ENCODE measurements at regions not wholly inside any gene's neighbourhood (a gene's known extent, or its start where the extent isn't known, plus 50 kb on each side); places are given as distances from the start of the nearest gene placed in this dataset.
"Not testable (repeated sequence)": the region's sequence is repeated elsewhere in the genome, so short reads cannot be mapped to it uniquely, and the experiment has no call there.

DNA sequence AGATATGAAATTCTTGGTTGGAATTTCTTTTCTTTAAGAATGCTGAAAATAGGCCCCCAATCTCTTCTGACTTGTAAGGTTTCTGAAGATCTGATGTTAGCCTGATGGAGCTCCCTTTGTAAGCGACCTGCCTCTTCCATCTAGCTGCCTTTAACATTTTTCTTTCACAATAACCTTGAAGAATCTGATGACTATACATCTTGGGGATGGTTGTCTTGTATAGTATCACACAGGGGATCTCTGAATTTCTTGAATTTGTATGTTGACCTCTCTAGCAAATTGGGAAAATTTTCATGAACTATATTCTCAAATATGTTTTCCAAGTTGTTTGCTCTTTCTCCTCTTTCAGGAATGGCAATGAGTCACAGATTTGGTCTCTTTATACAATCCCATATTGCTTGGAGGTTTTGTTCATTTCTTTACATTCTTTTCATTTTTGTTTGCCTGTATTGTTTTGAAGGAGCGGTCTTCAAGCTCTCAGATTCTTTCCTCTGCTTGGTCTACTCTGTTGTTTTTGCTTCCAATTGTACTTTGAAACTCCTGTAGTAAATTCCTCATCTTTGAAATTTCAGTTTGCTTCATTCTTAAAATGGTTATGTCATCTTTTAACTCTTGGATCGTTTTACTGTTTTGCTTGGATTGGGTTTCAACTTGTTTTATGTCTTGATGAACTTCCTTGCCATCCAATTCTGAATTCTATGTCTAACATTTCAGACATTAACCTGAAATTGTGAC is 245.2 kb upstream of the TARS1 start:
- no peak for DNase-seq (ENCODE audit: low read depth in 2 of 3, low spot score in 2 of 3)

DNA sequence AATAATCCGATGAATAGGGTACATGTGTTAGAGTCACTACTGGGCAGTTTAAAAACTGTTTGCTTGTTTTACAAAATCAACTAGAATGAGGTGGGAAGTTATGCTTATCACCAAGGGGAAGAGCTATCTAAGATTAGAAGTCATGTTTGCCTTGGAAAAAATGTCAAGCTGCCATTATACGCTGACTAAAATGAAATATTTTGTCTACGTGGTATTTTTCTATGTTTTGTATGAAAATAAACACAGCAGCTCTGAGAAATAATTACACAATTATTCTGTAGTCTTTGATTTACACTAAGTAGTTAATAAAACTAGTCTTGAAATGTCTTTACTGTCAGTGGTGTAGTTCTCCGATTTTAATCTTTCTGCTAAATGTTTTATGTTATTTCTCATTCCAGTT is 241.9 kb upstream of the TARS1 start:
- DNase-seq (ENCODE audit: low read depth in 2 of 3, low spot score in 2 of 3): no peak

DNA sequence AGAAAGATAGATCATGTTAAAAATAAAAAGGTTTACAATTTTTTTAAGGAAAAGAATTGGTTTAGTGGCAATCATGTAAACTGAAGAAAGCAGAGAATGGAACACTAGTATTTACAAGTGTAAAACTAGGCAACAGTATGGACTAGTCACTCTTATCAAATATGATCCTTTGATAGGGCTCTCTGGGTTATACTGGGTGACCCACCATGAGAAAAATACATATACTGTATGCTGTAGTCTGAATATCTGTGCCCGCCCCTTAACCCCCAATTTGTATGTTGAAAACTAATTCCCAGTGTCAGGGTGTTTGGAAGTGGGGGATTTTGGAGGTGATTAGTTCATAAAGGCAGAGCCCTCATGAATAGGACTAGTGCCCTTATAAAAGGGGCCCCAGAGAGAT is 236.8 kb upstream of the TARS1 start:
- no peak for DNase-seq (ENCODE audit: low read depth in 2 of 3, low spot score in 2 of 3)

DNA sequence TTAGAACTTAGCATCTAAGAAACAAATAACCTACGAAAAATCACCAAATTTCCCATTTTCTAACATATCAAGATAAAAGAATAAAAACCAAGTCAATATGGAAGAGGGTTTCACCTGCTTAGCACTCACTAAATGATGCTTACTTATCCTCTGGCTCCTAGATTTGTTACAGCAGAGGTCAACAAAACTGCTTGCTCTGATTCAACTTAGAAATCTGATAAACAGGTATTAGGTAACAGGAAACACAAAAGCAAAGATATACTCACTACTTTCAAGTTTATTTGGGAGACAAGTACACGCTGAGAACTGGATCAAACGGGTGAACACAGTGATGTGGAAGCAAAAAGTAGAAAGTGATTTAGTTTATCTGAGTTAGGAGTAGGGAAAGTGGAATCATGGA is 235.7 kb upstream of the TARS1 start:
- no peak for DNase-seq (ENCODE audit: low read depth in 2 of 3, low spot score in 2 of 3)

DNA sequence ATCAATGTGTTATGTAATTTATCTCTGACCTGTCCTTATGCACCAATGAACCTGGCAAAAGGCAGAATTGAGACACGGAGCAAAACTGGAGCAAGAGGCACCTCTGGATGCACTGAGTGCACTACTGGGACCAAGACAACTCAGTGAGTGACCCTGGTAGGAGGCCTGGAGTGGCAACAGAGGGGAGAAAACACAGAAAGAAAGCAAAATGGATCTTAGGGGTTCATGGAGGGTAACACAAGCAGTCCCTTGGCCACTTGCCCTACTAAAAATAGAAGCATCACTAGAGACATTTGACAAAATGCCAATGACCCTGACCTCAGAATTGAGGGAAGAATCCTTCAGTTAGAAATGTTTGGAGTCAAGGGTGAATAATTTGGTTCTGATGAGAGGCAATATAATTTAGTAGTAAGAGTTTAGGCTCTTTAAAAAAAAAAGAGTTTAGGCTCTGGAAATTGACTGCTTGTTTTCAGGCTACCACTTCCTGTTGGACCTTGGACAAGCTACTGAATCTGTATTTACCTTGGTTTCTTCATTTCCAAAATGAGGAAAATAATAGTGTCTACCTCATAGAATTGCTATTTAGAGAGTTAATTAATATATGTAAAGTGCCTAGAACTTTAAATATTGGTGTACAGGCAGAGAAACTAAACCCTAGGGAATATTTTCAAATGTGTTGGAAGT is 234.9 kb upstream of the TARS1 start:
- no peak for DNase-seq (ENCODE audit: low read depth in 2 of 3, low spot score in 2 of 3)

DNA sequence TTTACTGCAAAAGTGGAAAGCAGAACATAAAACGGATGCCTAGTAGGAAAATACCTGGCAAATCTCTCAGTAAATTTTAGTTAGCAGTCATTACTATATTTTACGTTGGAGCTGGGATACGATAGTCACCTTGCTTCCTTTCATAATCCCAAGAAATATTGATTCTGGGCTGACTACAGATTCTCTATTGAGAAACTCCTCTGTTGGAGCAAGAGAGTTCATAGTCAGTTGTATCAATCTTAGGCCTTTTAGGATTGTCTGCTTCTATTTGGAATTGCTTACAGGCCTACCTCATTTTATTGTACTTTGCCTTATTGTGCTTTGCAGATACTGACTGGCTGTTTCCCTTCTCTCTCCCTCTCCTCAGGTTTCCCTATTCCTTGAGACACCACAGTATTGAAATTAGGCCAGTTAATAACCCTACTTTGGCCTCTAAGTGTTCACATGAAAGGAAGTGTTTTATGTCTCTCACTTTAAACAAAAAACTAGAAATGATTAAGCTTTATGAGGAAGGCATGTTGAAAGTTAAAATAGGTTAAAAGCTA is 233.7 kb upstream of the TARS1 start:
- DNase-seq (ENCODE audit: low read depth in 2 of 3, low spot score in 2 of 3): no peak

DNA sequence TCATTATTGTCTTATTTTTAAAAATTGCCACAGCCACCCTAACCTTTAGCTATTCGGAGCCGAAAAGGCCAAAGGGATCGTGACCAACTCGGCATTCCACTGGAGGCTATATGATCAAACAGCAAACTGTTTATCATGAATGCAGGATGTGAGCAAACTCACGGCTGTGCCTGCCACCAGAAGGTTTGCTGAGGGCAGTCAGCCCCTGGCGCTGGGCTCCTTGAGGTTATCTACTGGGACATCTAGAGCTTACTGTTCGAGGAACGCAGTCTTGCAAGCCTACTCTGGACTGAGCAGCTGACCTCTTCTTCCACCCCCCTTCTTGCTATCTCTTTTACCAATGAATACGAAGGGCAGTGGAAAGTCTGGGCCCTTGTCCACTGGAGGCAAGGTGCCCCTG is 231.5 kb upstream of the TARS1 start:
- no peak for DNase-seq (ENCODE audit: low read depth in 2 of 3, low spot score in 2 of 3)

DNA sequence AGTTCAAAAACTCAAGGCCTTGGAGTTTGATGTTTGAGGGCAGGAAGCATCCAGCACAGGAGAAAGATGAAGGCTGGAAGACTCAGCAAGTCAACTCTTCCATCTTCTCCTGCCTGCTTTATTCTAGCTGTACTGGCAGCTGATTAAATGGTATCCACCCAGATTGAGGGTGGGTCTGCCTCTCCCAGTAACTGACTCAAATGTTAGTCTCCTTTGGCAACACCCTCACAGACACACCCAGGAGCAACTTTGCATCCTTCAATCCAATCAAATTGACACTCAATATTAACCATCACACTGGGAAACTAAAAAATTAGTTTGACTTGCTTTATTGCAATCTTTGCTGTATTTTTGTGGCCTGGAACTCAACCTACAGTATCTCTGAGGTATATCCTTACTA is 230.5 kb upstream of the TARS1 start:
- DNase-seq (ENCODE audit: low read depth in 2 of 3, low spot score in 2 of 3): not testable (repeated sequence)

DNA sequence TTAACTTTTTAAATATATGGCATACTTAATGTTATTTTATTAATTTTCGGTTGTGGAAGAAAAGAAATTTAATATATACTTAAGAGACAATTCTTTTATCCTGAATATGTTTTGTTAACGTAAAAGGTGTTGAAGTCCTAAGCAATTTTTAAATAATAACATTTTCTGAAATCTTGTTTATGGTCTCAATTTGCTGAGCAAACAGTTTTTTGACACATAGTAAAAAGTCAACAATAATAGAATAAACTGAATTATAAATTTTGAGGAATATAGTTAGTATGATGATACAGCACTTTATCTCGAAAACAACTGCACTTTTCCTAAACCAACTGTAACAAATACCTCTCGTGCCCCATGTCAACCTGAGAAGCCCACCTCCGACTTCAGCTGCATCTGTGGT is 229.8 kb upstream of the TARS1 start:
- no peak for DNase-seq (ENCODE audit: low read depth in 2 of 3, low spot score in 2 of 3)

DNA sequence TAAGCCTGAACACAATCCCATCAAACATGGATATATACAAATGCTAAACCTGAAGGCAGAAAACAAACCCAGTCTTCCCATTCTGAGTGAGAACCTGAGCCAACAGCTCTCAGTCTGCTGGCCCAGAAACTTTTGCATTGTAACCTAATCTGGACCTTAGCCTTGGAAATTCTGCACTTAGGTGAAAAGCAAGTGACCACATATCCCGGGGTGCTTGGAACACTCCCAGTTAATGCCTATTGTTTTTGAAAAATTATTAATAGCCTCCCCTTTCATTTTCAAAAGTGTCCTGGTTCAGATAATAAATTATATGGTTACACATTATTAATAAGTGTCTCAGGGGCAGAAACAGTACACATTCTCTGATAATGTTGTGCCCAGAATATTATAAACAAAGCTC is 228.3 kb upstream of the TARS1 start:
- DNase-seq (ENCODE audit: low read depth in 2 of 3, low spot score in 2 of 3): no peak

DNA sequence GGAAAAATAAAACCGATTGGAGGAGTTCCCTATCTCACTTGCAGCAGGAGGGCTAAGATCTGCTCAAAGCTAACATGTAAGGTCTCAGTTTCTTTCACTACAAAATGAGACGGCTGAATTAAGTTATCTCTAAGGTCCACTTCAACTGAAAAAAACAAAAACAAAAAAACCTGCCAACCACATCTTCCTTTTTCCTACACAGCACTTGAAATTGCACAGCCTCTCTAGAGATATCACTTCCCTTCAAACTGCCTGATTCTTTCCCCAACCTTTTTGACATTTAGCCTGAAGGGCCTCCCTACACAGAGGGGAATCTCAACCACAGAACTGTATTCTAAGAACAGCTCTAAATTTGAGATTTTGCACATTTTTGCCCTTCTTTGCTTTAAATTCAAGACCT is 227.9 kb upstream of the TARS1 start:
- DNase-seq (ENCODE audit: low read depth in 2 of 3, low spot score in 2 of 3): peak in 2 of 3 donors; percentile 47 to 69

DNA sequence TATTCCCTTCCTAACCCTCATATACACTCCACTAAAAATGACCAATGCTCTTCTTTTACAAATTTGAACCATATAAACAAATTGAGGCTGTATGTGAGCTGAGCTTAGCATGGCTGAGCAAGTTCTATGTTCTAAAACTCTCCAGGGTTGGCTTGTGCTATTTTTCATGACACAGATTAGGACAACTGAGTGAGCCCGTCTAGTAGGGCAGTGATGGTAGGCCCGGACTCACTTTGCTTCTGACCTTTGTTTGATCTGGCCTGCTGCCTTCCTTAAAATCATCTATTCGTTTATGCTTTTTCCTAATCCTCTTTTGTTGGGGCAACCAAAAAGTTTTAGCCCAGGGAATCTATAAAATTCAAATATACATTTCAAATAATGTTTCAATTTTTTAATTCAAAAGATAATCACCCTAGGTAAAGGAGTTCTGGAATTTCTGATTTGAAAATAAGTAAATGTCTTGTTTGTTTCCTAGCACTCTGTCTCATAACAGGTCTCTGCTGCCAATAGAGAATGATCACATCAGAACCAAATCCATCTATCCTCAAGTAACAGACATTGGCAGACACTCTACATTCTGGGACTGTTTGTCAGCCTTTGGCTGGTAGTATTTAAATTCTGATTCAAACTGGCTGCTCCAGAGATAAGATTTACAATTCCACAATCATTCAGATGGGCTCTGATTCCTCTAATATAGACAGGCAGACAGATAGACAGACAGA is 217.0 kb upstream of the TARS1 start:
- DNase-seq (ENCODE audit: low read depth in 2 of 3, low spot score in 2 of 3): no peak

DNA sequence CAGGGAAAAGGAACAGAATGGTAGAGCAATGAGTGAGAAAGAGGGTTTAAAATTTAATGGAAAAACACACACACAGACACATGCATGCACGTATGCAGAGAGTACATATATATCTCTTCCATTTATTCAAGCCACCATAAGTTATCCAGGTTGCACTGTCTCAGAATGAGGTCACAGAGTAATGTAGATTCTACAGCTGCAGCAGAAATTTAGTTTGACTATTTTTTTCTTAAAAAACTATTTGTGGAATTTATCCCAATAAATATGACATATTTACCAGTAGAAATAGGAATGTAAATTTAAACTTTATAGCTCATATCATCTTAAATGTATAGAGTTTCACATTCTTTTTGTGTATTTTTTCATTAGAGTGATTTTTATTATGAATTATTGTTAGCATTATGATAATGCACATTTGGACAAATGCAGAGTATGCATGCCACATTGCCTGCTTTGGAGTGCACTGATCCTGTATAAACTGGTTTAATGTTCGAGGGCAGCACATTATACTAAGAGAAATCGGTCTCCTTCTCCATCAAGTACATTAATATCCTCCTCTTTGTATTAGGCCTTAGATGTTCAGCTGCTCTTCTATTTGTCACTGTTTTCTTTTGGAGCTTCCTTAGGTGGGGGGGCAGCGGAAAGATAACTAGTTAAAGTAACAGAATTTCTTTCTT is 216.3 kb upstream of the TARS1 start:
- DNase-seq (ENCODE audit: low read depth in 2 of 3, low spot score in 2 of 3): no peak

DNA sequence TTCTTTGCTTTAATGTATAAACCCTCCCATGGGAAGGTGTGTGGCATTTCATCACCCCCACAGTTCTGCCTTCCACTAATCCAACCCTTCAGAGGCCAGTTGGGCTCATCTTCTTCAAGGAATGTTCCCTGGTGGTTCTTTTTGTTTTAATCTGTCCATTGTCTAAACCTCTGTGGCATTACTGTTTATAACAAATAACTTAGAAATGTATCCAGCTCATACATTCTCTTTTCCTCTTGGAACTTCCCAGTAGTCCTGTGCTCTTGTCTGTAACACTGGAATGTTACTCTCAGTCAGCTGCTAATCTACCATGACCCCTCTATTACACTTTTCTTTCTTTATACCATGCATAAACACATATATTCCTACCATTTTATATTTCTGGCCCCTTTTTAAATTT is 213.5 kb upstream of the TARS1 start:
- DNase-seq (ENCODE audit: low read depth in 2 of 3, low spot score in 2 of 3): no peak

DNA sequence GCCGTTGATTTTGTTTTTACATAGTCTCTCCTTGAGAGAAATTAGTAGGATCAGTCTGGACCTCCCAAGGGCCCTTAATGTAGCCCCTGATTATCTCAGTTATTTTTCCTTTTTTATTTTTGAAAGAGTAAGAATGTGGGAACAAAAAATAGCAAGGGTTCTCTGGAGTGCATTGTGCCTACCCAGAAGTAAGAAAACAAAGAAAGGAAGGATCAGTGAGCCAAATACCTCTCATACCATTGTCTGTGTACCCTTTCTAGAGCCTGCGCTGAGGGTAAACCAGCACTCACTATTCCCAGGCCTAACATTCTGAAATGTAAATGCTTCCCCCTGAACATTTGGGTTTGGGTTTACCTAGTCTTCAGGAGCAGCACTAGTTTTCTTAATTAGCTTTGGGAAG is 213.0 kb upstream of the TARS1 start:
- no peak for DNase-seq (ENCODE audit: low read depth in 2 of 3, low spot score in 2 of 3)

DNA sequence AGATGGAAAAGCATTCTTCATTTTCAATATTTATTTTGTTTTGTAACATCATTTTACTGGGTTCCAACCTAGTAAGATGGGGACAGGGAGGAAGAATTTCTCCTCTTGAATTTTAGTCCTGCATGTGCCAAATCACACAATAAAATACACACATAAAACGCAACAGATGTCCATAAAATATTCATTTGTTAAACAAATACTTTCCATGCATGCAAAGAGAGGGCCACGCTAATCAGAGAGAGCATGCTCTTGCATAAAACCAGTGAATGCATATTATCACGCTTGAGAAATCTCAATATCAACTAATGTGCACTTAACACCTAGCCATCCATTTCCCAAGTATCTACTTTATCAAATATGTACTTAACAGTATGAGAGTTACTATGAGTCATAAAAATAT is 212.6 kb upstream of the TARS1 start:
- no peak for DNase-seq (ENCODE audit: low read depth in 2 of 3, low spot score in 2 of 3)

DNA sequence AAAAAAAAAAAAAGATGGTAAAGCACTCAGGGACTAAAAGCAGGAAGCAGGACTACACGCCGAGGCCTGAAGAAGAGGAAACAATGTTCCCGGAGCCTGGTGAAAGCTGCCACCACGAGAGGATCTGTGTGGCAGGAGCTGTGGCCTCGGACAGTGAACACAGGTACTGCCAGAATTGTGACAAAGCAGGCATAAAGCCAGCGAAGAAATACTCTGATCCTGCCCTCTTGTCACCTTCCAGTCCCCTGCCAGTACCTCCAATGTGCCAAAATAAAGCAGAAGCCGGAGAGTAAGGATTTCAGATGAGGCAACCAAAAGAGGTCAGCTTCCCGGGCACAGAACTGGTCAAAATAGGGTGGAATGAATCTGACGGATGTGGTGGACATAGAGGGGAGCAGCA is 211.5 kb upstream of the TARS1 start:
- no peak for DNase-seq (ENCODE audit: low read depth in 2 of 3, low spot score in 2 of 3)

DNA sequence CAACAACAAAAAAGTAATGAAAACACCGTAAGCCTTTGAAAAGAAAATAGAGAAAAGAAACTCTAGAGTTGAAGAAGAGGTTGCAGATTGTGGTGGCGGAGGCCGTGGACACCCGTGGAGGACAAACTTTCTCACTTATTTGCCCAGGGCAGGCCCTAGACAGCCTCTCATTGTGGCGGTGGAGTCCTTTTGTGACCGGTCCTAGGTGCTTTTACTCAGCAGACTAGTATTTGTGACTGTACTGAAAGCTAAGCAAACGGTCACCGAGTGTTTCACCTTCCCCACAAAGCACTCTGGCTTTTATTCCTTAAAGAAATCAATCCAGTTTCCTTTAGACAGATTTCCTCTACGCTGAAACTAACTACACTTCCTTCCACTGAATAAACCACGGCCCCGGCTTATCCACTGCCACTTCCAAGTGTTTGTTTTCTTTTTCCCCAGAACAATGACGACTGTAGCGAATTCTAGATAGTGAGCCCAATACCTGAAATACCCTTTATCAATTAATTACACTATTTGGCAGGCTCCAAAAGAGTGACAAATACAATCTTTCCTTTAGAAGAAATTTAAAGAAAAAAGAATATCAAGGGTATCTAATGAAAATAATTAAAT is 210.2 kb upstream of the TARS1 start:
- no peak for DNase-seq (ENCODE audit: low read depth in 2 of 3, low spot score in 2 of 3)

DNA sequence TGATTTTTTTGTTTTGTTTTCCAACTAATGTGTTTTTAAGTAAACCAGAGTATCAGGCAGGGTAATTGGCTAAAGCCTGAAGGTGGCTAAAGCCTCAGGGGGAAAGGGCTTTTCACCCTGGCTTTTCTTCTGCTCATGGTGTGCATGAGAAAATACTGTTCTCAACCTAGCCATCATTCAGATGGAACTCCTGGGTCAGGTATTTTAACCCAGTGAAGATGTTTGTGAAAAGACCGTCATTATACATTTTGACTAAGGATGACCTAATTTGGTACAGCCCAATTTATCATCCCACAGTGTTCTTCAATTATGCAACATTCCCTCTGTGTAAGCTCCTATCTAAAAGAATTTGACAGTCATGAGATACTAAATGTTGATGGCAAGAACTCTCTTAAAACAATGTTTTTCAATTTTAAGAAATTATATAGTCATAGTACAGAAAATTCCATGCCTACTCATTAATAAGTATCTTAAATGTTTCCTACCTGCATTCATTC is 209.5 kb upstream of the TARS1 start:
- DNase-seq (ENCODE audit: low read depth in 2 of 3, low spot score in 2 of 3): no peak

DNA sequence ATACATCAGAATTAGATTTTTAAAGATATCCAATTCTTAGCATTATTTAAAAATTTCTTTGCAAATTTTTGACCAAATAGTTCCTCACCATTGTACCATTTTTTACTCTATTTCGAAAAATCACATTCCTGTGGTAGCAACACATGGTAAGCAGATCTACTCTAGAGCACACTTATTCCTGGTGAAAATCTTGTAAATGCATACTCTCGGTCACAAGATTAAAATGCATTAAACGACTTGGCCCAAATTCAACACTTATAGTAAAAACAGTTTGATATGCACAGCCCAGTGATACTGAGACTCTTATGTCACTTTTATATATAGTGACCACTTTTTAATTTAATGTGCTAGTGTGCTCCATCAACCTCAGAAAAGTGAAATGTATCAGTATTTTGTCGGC is 208.8 kb upstream of the TARS1 start:
- DNase-seq (ENCODE audit: low read depth in 2 of 3, low spot score in 2 of 3): no peak

All from hematopoietic multipotent progenitor cell (in vitro differentiated cells).